HG03139 (cell line): ENCODE measurements at regions not wholly inside any gene's neighbourhood (a gene's known extent, or its start where the extent isn't known, plus 50 kb on each side); places are given as distances from the start of the nearest gene placed in this dataset.
"Not testable (repeated sequence)": the region's sequence is repeated elsewhere in the genome, so short reads cannot be mapped to it uniquely, and the experiment has no call there.

ENCODE experiments used
- ATAC-seq: cut with Tn5 transposase; IDR thresholded peaks from one replicate; pipeline ENCODE4 v1.9.1; 2021; ENCODE audit not compliant: unreplicated experiment

DNA sequence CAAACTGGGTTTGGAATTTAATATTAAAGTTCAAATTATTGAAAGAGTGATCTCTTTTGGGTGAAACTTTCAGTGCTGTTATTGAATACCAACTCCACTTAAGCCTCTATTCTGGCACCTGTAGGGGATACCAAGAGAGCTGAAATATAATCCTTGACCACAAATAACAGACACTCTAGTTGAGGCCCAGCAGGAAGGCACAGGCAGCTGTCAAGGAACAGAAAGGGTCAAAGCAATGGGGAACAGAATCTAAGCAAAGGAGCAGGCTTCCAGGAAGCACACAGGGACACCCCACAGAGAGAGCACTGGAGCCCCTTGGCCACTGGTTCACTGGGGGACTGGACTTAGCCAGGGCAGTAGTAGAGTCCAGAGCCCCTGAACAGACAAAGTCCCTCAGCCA, 120.9 kb upstream of the SFSWAP start:
- ATAC-seq = no peak

DNA sequence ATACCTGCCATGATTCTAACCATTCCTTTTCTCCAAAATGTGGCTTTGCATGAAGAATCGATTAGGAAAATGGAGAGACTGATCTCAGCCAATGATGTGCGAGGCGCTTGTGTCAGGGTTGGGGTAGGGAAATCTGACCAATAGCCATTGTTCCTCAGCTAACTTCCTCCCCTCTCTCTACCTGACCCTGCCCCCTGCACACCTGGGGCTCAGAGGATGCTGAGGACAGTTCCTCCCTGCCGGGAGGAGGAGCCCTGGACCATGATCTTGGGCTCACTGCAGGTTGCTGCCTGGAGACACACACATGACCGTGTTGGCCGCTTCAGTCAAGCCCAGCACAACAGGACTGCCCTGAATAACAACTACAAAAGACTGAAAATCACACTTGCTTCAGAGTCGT, 119.8 kb upstream of the SFSWAP start:
- ATAC-seq = no peak

- no peak for ATAC-seq
These were observed 118.9 kb upstream of the SFSWAP start for GRCh38 chr12:131591714-131592709.

GRCh38 chr12:131592972-131593371, 117.9 kb upstream of the SFSWAP start:
- ATAC-seq = peak; percentile 99

- ATAC-seq = no peak
These were observed 117.5 kb upstream of the SFSWAP start for GRCh38 chr12:131593406-131593805.

DNA sequence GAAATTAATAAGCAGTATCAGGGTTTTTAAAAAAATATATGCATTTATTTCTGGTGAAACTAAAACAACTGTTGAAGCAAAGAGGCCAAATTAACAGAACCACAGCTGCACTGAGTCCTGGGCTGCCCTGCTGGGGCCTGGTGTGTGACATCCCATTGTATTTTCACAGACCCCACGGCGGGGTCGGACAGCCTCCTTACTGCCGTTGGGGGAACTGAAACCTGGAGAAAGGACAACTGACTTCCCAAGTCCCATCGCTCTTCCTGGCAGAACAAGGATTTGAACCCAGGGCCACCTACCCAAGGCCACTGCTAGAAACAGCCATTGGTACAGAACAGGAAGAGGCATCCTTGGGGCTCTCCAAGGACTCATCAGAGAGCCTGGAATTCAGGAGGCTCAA, 114.8 kb upstream of the SFSWAP start:
- ATAC-seq = no peak

- no peak for ATAC-seq
These were observed 113.6 kb upstream of the SFSWAP start for GRCh38 chr12:131597333-131597732.

GRCh38 chr12:131598717-131599116, 112.2 kb upstream of the SFSWAP start:
- no peak for ATAC-seq

- no peak for ATAC-seq
These were observed 111.4 kb upstream of the SFSWAP start for GRCh38 chr12:131599190-131600159.

DNA sequence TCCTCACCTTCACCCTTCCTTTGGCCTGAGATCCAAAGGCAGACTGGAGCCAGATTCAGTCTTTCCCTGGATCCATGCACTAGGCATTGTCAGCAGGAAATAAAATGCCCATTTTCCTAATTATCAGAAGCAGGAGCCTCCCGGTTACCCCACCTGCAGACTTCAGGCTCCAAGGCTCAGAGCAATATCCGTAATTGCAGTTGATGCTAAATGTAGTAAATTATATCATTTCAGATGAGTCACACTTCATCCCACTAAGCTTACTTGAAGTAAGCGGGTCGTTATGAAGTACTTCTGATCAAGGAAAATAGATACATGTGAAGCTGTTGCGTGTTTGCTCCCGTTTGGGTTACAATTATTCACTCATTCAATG, 110.7 kb upstream of the SFSWAP start:
- no peak for ATAC-seq

DNA sequence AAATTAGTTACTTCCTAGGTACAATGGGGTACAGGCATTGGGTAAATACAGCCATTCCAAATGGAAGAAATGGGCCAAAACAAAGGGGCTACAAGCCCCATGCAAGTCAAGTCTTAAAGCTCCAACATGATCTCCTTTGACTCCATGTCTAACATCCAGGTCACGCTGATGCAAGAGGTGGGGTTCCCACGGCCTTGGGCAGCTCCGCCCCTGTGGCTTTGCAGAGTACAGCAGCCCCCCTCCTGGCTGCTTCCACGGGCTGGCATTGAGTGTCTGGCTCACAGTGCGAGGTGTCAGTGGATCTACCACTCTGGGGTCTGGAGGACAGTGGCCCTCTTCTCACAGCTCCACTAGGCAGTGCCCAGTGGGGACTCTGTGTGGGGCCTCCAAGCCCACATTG, 109.4 kb upstream of the SFSWAP start:
- not testable (repeated sequence) for ATAC-seq

DNA sequence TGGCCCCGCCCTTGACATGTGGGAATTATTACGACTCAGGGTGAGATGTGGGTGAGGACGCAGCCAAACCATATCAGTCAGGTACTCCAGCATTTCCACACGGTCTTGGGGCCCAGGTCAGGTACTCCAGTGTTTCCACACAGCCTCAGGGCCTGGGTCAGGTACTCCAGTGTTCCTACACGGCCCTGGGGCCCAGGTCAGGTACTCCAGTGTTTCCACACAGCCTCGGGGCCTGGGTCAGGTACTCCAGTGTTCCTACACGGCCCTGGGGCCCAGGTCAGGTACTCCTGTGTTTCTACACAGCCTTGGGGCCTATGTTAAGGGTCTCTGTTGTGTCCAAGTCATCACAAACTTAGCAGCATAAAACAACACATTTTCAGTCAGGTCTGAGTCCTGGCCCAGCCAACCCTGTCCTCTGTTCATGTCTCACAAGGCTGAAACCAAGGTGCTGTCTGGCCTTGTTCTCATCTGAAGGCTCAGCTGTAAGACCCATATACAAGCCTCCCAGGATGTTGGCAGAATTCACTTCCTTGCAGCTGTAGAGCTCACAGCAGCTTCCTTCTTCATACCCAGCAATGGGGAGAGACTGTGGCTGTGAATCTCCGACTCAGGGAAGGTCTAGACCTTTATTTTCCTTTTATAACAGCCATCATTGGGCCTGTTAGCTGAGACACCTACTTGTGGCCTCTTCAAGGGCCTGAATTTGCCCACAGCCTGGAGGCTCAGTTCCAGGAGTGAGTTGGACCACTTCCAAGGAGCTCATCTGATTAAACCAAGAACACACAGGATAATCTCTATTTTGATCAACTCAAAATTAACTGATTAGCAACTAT, 107.6 kb upstream of the SFSWAP start:
- no peak for ATAC-seq

DNA sequence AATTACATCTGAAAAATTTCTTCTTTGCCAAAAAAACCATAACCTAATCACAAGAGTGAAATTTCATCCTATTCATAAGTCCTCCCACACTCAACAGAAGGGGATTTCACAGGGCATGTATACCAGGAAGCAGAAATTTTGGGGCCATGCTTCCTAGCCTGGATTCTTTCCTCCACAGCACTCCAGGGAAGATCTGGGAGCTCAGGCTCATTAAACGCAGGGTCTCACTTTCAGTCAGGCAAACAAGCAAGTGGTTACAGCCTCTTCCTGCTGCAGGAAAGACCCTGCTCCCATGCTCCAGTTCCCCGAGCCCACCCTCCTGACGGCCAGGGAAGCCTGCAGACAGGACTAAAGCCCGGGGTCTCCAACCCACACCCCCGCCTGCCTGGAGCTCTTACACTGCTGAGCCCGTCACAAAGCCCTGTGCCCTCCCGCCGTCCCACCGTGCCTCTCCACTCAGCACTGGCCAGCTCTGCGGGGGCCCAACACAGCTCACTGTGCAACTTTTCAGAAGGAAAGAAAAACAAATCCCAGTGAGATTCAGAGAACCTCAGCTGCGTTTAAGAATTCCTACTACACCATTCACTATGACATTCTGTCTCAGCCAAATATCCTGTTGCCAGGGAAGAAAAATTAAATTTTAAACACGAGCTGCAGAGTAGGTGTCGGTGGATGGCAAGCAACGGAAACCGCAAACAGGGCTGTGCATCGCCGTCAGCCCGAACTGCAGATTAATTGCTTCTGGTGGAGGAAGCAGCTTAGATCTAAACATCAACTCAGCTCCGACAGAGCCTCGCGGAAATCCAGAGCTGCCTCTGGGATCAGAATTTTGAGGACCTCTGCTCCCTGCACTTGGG, 106.7 kb upstream of the SFSWAP start:
- no peak for ATAC-seq

- no peak for ATAC-seq
These were observed 106.0 kb upstream of the SFSWAP start for GRCh38 chr12:131604859-131605258.

- ATAC-seq = no peak
These were observed 105.5 kb upstream of the SFSWAP start for GRCh38 chr12:131605304-131605829.

DNA sequence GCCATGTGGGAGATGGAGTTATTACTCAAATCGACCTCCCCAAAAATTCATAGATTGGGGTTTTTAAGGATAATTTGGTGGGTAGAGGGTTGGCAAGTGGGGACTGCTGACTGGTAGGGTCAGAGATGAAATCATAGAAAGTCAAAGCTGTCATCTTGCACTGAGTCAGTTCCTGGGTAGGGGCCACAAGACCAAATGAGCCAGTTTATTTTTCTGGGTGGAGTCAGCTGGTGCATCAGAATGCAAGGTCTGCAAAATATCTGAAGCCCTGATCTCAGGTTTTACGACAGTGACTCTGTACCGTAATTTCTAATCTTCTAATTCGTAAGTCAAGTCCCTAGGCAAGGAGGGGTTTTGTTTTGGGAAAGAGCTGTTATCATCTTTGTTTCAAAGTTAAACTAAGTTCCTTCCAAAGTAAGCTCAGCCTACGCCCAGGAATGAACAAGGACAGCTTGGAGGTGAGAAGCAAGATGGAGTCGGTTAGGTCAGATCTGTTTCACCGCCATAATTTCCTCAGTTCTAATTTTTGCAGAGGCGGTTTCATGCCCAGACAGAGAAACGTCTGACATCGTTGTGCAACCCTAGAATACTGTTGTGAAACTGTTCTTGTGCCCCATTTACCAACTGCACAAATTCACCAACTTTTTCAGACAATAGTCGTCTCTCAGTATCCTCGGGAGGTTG, 104.5 kb upstream of the SFSWAP start:
- ATAC-seq = no peak

GRCh38 chr12:131607658-131608447, 103.0 kb upstream of the SFSWAP start:
- peak; percentile 53 for ATAC-seq
